ENCODE measurements at regions not wholly inside any gene's neighbourhood (a gene's known extent, or its start where the extent isn't known, plus 50 kb on each side); places are given as distances from the start of the nearest gene placed in this dataset.

DNA sequence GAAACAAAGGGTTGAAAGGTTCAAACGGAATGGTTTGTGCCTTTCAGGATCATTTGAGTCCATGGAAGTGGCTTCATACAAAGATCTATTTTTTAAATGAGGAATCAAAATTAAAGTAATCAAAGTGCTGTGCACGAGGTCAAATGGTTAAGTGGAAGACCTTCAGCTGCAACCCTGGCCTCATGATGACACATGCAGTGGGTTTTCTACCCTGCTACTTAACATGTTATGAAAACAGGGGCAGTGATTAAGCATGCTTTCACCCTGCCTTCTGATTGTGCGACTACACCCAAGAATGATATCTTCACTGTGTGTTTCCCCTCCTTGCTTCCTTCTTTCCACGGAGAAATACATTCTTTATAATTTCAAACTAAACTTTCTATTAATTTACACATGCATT is 604.2 kb downstream of the LRRIQ3 start:
- ATAC-seq (replicated peaks in 6 of 8) = peak in 7 of 8 experiments; percentile 62 to 91 (median 77)
- Histone ChIP-seq H3K27ac (no peak overlapping the region), H3K4me3 (no peak overlapping the region), H3K4me1 (replicated peaks in 1 of 2) (peaks cover 18 to 21% of the 10 kb centered on the region in 2 donors)
- in situ Hi-C loops (cut with MboI; ENCODE audit: low pct_unique_long_range_greater_than_20kb in 2 of 9, low sequenced_read_pairs in 9 of 9, unreplicated experiment in 9 of 9) = no loop called here
- WGBS, 10 experiments = 17 to 80% (median 43%) methylated on average over 1 to 4 of the region's 4 CpGs

GRCh38 chr1:73593364-73593763 is 604.6 kb downstream of the LRRIQ3 start:
- H3K4me3 ChIP-seq = no peak overlapping the region
- in situ Hi-C loops (cut with MboI; ENCODE audit: low pct_unique_long_range_greater_than_20kb in 2 of 9, low sequenced_read_pairs in 9 of 9, unreplicated experiment in 9 of 9) = no loop called here
- peak; percentile 76 to 98 (median 86) for ATAC-seq (replicated peaks in 6 of 8)
- H3K27ac ChIP-seq = no peak overlapping the region
- WGBS, 10 experiments = 0 to 50% (median 29%) methylated on average over 2 to 3 of the region's 3 CpGs; no CpG with 5 or more reads in 2 of the 10 experiments
- peaks cover 18 to 21% of the 10 kb centered on the region in 2 donors for H3K4me1 ChIP-seq (replicated peaks in 1 of 2)

GRCh38 chr1:73587080-73587479 is 610.9 kb downstream of the LRRIQ3 start:
- 83 to 100% (median 100%) methylated on average over 1 of the region's 1 CpG; no CpG with 5 or more reads in 2 of the 10 experiments for WGBS, 10 experiments
- H3K4me3 ChIP-seq = no peak overlapping the region
- in situ Hi-C loops (cut with MboI; ENCODE audit: low pct_unique_long_range_greater_than_20kb in 2 of 9, low sequenced_read_pairs in 9 of 9, unreplicated experiment in 9 of 9) = no loop called here
- no peak for ATAC-seq (replicated peaks in 6 of 8)
- no peaks in the 10 kb centered on the region for H3K4me1 ChIP-seq (replicated peaks in 1 of 2)
- H3K27ac ChIP-seq = no peak overlapping the region

DNA sequence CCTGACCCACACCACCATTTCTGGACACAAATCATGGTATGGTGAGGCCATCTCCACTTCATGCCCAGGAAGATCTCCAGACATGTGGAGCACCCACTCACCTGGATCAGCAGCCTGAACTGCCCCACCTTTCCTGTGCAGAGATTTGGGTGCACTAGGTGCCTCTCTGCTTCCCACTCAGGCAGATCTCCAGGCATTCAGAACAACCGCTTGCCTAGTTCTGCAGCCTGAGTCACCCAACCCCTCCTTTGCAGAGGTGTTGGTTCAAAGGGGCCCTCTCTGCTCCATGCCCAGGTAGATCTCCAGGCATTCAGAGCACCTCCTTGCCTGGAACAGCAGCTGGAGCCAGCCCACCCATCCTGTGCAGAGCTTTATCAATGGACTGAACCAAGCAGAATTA is 620.8 kb downstream of the LRRIQ3 start:
- no peak overlapping the region for H3K27ac ChIP-seq
- H3K4me3 ChIP-seq = no peak overlapping the region
- WGBS, 10 experiments = 88 to 100% (median 100%) methylated on average over 1 of the region's 1 CpG; no CpG with 5 or more reads in 7 of the 10 experiments
- H3K4me1 ChIP-seq (replicated peaks in 1 of 2) = peaks cover 0 to 4% of the 10 kb centered on the region in 2 donors
- ATAC-seq (replicated peaks in 6 of 8) = no peak
- in situ Hi-C loops (cut with MboI; ENCODE audit: low pct_unique_long_range_greater_than_20kb in 2 of 9, low sequenced_read_pairs in 9 of 9, unreplicated experiment in 9 of 9) = no loop called here

DNA sequence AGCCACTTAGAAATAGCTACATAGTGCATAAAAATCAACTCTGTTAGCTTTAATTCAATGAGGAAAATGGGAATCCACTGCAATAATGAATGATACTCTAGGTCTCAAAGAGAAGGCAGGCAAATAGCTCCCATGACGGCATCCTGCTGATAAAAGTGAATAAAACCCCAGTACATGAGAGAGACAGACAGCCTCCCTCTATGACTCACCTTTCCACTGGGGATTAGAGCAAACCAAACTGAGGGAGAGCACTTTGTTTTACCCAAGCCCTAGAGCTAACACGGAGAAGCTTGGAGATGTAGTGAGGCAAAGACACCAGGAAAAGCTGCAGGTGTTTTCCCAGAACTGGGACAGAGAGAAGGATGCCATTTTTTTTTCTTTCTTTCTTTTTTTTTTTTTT is 621.9 kb downstream of the LRRIQ3 start:
- ATAC-seq (replicated peaks in 6 of 8) = peak in 5 of 8 experiments; percentile 32 to 73 (median 46)
- H3K4me3 ChIP-seq = no peak overlapping the region
- H3K27ac ChIP-seq = peak overlapping the region in 1 of 2 donors; percentile 21
- peaks cover 0 to 4% of the 10 kb centered on the region in 2 donors for H3K4me1 ChIP-seq (replicated peaks in 1 of 2)
- in situ Hi-C loops (cut with MboI; ENCODE audit: low pct_unique_long_range_greater_than_20kb in 2 of 9, low sequenced_read_pairs in 9 of 9, unreplicated experiment in 9 of 9) = no loop called here
- WGBS, 10 experiments = 20 to 100% (median 84%) methylated on average over 1 to 2 of the region's 2 CpGs; no CpG with 5 or more reads in 4 of the 10 experiments

- WGBS, 10 experiments = 4 to 92% (median 64%) methylated on average over 3 to 4 of the region's 4 CpGs; no CpG with 5 or more reads in 1 of the 10 experiments
- in situ Hi-C loops (cut with MboI; ENCODE audit: low pct_unique_long_range_greater_than_20kb in 2 of 9, low sequenced_read_pairs in 9 of 9, unreplicated experiment in 9 of 9) = no loop called here
- H3K4me3 ChIP-seq = no peak overlapping the region
- no peak overlapping the region for H3K27ac ChIP-seq
- no peak for ATAC-seq (replicated peaks in 6 of 8)
- no peaks in the 10 kb centered on the region for H3K4me1 ChIP-seq (replicated peaks in 1 of 2)
Observed at GRCh38 chr1:73564294-73564693, 633.7 kb downstream of the LRRIQ3 start.

- no peak overlapping the region for H3K4me3 ChIP-seq
- H3K4me1 ChIP-seq (replicated peaks in 1 of 2) = no peaks in the 10 kb centered on the region
- in situ Hi-C loops (cut with MboI; ENCODE audit: low pct_unique_long_range_greater_than_20kb in 2 of 9, low sequenced_read_pairs in 9 of 9, unreplicated experiment in 9 of 9) = no loop called here
- ATAC-seq (replicated peaks in 6 of 8) = no peak
- no peak overlapping the region for H3K27ac ChIP-seq
Observed at GRCh38 chr1:73556270-73556669, 641.7 kb downstream of the LRRIQ3 start.

GRCh38 chr1:73537400-73537799 is 660.6 kb downstream of the LRRIQ3 start:
- H3K4me3 ChIP-seq = no peak overlapping the region
- WGBS, 10 experiments = 100% methylated on average over 1 of the region's 1 CpG; no CpG with 5 or more reads in 8 of the 10 experiments
- no peak for ATAC-seq (replicated peaks in 6 of 8)
- no peak overlapping the region for H3K27ac ChIP-seq
- H3K4me1 ChIP-seq (replicated peaks in 1 of 2) = no peaks in the 10 kb centered on the region
- in situ Hi-C loops (cut with MboI; ENCODE audit: low pct_unique_long_range_greater_than_20kb in 2 of 9, low sequenced_read_pairs in 9 of 9, unreplicated experiment in 9 of 9) = no loop called here

GRCh38 chr1:73517603-73518191 is 680.3 kb downstream of the LRRIQ3 start:
- 9 to 75% (median 45%) methylated on average over 1 to 3 of the region's 3 CpGs for WGBS, 10 experiments
- in situ Hi-C loops (cut with MboI; ENCODE audit: low pct_unique_long_range_greater_than_20kb in 2 of 9, low sequenced_read_pairs in 9 of 9, unreplicated experiment in 9 of 9) = no loop called here

GRCh38 chr1:73516451-73516850 is 681.5 kb downstream of the LRRIQ3 start:
- 0 to 75% (median 43%) methylated on average over 1 of the region's 1 CpG; no CpG with 5 or more reads in 3 of the 10 experiments for WGBS, 10 experiments
- no peak for ATAC-seq (replicated peaks in 6 of 8)
- Histone ChIP-seq H3K4me1 (replicated peaks in 1 of 2) (peaks cover under 1 to 2% of the 10 kb centered on the region in 2 donors), H3K27ac (no peak overlapping the region), H3K4me3 (no peak overlapping the region)
- in situ Hi-C loops (cut with MboI; ENCODE audit: low pct_unique_long_range_greater_than_20kb in 2 of 9, low sequenced_read_pairs in 9 of 9, unreplicated experiment in 9 of 9) = no loop called here

More at GRCh38 chr1:73517603-73518191, 680.3 kb downstream of the LRRIQ3 start:
- H3K4me3 ChIP-seq = no peak overlapping the region
- H3K27ac ChIP-seq = no peak overlapping the region
- peaks cover 0 to 2% of the 10 kb centered on the region in 2 donors for H3K4me1 ChIP-seq (replicated peaks in 1 of 2)
- no peak for ATAC-seq (replicated peaks in 6 of 8)

GRCh38 chr1:73511038-73511437 is 686.9 kb downstream of the LRRIQ3 start:
- in situ Hi-C loops (cut with MboI; ENCODE audit: low pct_unique_long_range_greater_than_20kb in 2 of 9, low sequenced_read_pairs in 9 of 9, unreplicated experiment in 9 of 9) = no loop called here

DNA sequence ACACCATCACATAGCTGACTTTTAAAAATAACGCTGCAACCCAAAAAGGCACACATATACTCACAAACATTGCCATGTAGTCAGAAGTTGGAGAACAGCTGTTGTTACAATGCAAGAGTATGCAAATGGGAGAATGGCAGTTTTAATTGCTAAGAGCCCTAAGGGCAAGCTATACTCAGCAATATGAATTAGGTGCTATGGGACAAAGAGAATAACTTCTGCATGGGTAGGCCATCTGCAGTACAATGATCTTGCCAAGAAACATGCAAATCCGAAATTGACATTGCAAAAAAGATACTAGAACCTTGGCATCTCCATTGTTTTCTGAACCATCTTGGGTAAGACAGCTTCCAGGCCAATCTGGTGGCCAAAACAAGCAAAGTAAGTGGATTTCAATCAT is 697.8 kb downstream of the LRRIQ3 start:
- in situ Hi-C loops (cut with MboI; ENCODE audit: low pct_unique_long_range_greater_than_20kb in 2 of 9, low sequenced_read_pairs in 9 of 9, unreplicated experiment in 9 of 9) = no loop called here
- Histone ChIP-seq H3K4me1 (replicated peaks in 1 of 2) (no peaks in the 10 kb centered on the region), H3K4me3 (no peak overlapping the region), H3K27ac (no peak overlapping the region)
- WGBS, 10 experiments = 0 to 80% (median 56%) methylated on average over 1 to 2 of the region's 2 CpGs; no CpG with 5 or more reads in 4 of the 10 experiments
- ATAC-seq (replicated peaks in 6 of 8) = peak in 2 of 8 experiments; percentile 24 to 93

More at GRCh38 chr1:73511038-73511437, 686.9 kb downstream of the LRRIQ3 start:
- peak in 5 of 8 experiments; percentile 82 to 99 (median 93) for ATAC-seq (replicated peaks in 6 of 8)
- Histone ChIP-seq H3K4me1 (replicated peaks in 1 of 2) (peaks cover 0 to 3% of the 10 kb centered on the region in 2 donors), H3K27ac (no peak overlapping the region), H3K4me3 (no peak overlapping the region)

DNA sequence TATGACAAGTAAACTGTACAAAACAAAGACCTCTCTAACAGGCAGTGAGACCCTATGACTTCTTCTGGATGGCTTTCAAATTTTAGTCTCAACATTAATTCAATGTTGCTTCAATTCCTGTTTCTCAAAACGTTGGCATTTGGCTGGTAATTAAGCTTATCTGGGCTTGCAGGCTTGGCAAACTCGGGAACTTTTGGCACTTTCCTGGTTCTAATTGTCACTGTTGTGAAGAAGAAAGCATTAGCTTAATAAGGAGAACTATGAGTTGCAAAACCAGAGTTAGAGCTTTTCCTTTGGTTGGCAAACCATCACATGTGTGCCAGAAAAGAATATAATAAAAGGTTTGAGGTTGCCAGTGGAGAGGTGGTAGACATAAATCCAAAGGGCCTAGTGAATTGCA is 698.3 kb downstream of the LRRIQ3 start:
- WGBS, 10 experiments = 0 to 100% (median 69%) methylated on average over 1 to 2 of the region's 2 CpGs; no CpG with 5 or more reads in 1 of the 10 experiments
- no peaks in the 10 kb centered on the region for H3K4me1 ChIP-seq (replicated peaks in 1 of 2)
- H3K4me3 ChIP-seq = no peak overlapping the region
- in situ Hi-C loops (cut with MboI; ENCODE audit: low pct_unique_long_range_greater_than_20kb in 2 of 9, low sequenced_read_pairs in 9 of 9, unreplicated experiment in 9 of 9) = loop anchor here in 1 of 9 experiments (25.0 kb wide), 1 partner anchor 112 kb away; no protein-coding TSS in a partner anchor
- ATAC-seq (replicated peaks in 6 of 8) = no peak
- H3K27ac ChIP-seq = no peak overlapping the region

GRCh38 chr1:73491621-73492020 is 706.4 kb downstream of the LRRIQ3 start:
- 54 to 100% (median 94%) methylated on average over 1 to 7 of the region's 8 CpGs; no CpG with 5 or more reads in 5 of the 10 experiments for WGBS, 10 experiments
- ATAC-seq (replicated peaks in 6 of 8) = no peak
- H3K4me3 ChIP-seq = no peak overlapping the region
- in situ Hi-C loops (cut with MboI; ENCODE audit: low pct_unique_long_range_greater_than_20kb in 2 of 9, low sequenced_read_pairs in 9 of 9, unreplicated experiment in 9 of 9) = loop anchor here in 1 of 9 experiments (25.0 kb wide), 1 partner anchor 104 kb away; no protein-coding TSS in a partner anchor
- no peak overlapping the region for H3K27ac ChIP-seq
- no peaks in the 10 kb centered on the region for H3K4me1 ChIP-seq (replicated peaks in 1 of 2)
